Muscle of leg (tissue), 3 donors: ENCODE measurements at regions not wholly inside any gene's neighbourhood (a gene's known extent, or its start where the extent isn't known, plus 50 kb on each side); places are given as distances from the start of the nearest gene placed in this dataset.
A peak's percentile ranks its signal among the peaks of the same experiment; 100 is the strongest.

Experiments
- DNase-seq: peaks from one replicate; pipeline ENCODE4 v3.0.0; 2013
- H3K27ac ChIP-seq: one replicate; pipeline ENCODE4 v1.5.1; 2013; ENCODE audit warnings: mild to moderate bottlenecking, low read length, control low read depth
- H3K27me3 ChIP-seq: one replicate; pipeline ENCODE4 v1.6.1; 2013; ENCODE audit warnings: low read length; ENCODE audit not compliant: control insufficient read depth, insufficient read depth
- H3K36me3 ChIP-seq: one replicate; pipeline ENCODE4 v1.6.1; 2013; ENCODE audit warnings: low read length; ENCODE audit not compliant: control insufficient read depth, insufficient read depth
- H3K4me1 ChIP-seq: one replicate; pipeline ENCODE4 v1.6.1; 2013; ENCODE audit warnings: low read length; ENCODE audit not compliant: control insufficient read depth, insufficient read depth
- H3K4me3 ChIP-seq: one replicate; pipeline ENCODE4 v1.5.1; 2013; ENCODE audit warnings: low read length, control low read depth
- H3K9me3 ChIP-seq: replicated peaks from 2 replicates; pipeline ENCODE4 v1.6.1; 2013; ENCODE audit warnings: low read depth, low read length; ENCODE audit not compliant: control insufficient read depth
- WGBS: methylation state at CpG from one replicate; pipeline ENCODE4 v1.1.5; 2013; ENCODE audit warnings: missing lambda C conversion rate; ENCODE audit not compliant: insufficient coverage; 5-methylcytosine and 5-hydroxymethylcytosine counted together

- no peaks in the 10 kb centered on the region for H3K9me3 ChIP-seq
- peak; percentile 71 for DNase-seq
- WGBS: no CpG with 5 or more reads among the region's 1 CpG
- H3K27me3 ChIP-seq: no peaks in the 10 kb centered on the region
- H3K36me3 ChIP-seq: no peaks in the 10 kb centered on the region
- no peak overlapping the region for H3K4me3 ChIP-seq
- H3K27ac ChIP-seq: no peak overlapping the region
- no peaks in the 10 kb centered on the region for H3K4me1 ChIP-seq
These were observed 1003.2 kb downstream of the C4orf33 start for GRCh38 chr4:130099105-130099504.

- H3K27me3 ChIP-seq: no peaks in the 10 kb centered on the region
- no peak for DNase-seq
- H3K4me3 ChIP-seq: no peak overlapping the region
- H3K9me3 ChIP-seq: peaks cover 3% of the 10 kb centered on the region
- no peaks in the 10 kb centered on the region for H3K36me3 ChIP-seq
- H3K27ac ChIP-seq: no peak overlapping the region
- no peaks in the 10 kb centered on the region for H3K4me1 ChIP-seq
These were observed 1014.2 kb downstream of the C4orf33 start for GRCh38 chr4:130110189-130110588.

GRCh38 chr4:130110770-130111169 is 1014.8 kb downstream of the C4orf33 start:
- 71% methylated on average over 1 of the region's 1 CpG for WGBS
- no peak for DNase-seq
- Histone ChIP-seq H3K27me3 (no peaks in the 10 kb centered on the region), H3K4me1 (no peaks in the 10 kb centered on the region), H3K36me3 (no peaks in the 10 kb centered on the region), H3K27ac (no peak overlapping the region), H3K4me3 (no peak overlapping the region), H3K9me3 (peaks cover 3% of the 10 kb centered on the region)

- WGBS: no CpG with 5 or more reads among the region's 4 CpGs
- peak; percentile 72 for DNase-seq
- Histone ChIP-seq H3K27ac (peak overlapping the region; percentile 63), H3K4me1 (no peaks in the 10 kb centered on the region), H3K4me3 (no peak overlapping the region), H3K36me3 (no peaks in the 10 kb centered on the region), H3K27me3 (no peaks in the 10 kb centered on the region), H3K9me3 (no peaks in the 10 kb centered on the region)
These were observed 1028.1 kb downstream of the C4orf33 start for GRCh38 chr4:130124066-130124465.

GRCh38 chr4:130125467-130125866 is 1029.5 kb downstream of the C4orf33 start:
- Histone ChIP-seq H3K4me3 (no peak overlapping the region), H3K27ac (no peak overlapping the region), H3K36me3 (no peaks in the 10 kb centered on the region), H3K4me1 (no peaks in the 10 kb centered on the region), H3K27me3 (no peaks in the 10 kb centered on the region), H3K9me3 (no peaks in the 10 kb centered on the region)
- WGBS: no CpG with 5 or more reads among the region's 5 CpGs
- peak; percentile 35 for DNase-seq

- Histone ChIP-seq H3K4me3 (no peak overlapping the region), H3K9me3 (peaks cover 3% of the 10 kb centered on the region), H3K27me3 (no peaks in the 10 kb centered on the region), H3K4me1 (no peaks in the 10 kb centered on the region), H3K27ac (no peak overlapping the region), H3K36me3 (no peaks in the 10 kb centered on the region)
- no peak for DNase-seq
These were observed 1031.3 kb downstream of the C4orf33 start for GRCh38 chr4:130127297-130127696.

- Histone ChIP-seq H3K27ac (no peak overlapping the region), H3K9me3 (peaks cover 5% of the 10 kb centered on the region), H3K4me3 (no peak overlapping the region), H3K36me3 (no peaks in the 10 kb centered on the region), H3K4me1 (no peaks in the 10 kb centered on the region), H3K27me3 (no peaks in the 10 kb centered on the region)
- no peak for DNase-seq
- 74% methylated on average over 3 of the region's 3 CpGs for WGBS
These were observed 1035.6 kb downstream of the C4orf33 start for GRCh38 chr4:130131536-130131935.

- no peaks in the 10 kb centered on the region for H3K36me3 ChIP-seq
- H3K9me3 ChIP-seq: no peaks in the 10 kb centered on the region
- DNase-seq: no peak
- no peaks in the 10 kb centered on the region for H3K4me1 ChIP-seq
- no CpG with 5 or more reads among the region's 7 CpGs for WGBS
- H3K27me3 ChIP-seq: no peaks in the 10 kb centered on the region
- H3K4me3 ChIP-seq: no peak overlapping the region
- no peak overlapping the region for H3K27ac ChIP-seq
These were observed 1045.7 kb downstream of the C4orf33 start for GRCh38 chr4:130141651-130142050.

- no peak overlapping the region for H3K27ac ChIP-seq
- no peaks in the 10 kb centered on the region for H3K27me3 ChIP-seq
- DNase-seq: no peak
- H3K4me1 ChIP-seq: no peaks in the 10 kb centered on the region
- H3K9me3 ChIP-seq: no peaks in the 10 kb centered on the region
- no CpG with 5 or more reads among the region's 1 CpG for WGBS
- no peak overlapping the region for H3K4me3 ChIP-seq
- no peaks in the 10 kb centered on the region for H3K36me3 ChIP-seq
These were observed 1047.7 kb downstream of the C4orf33 start for GRCh38 chr4:130143656-130144055.

GRCh38 chr4:130146773-130147172 is 1050.8 kb downstream of the C4orf33 start:
- no peak for DNase-seq
- H3K9me3 ChIP-seq: no peaks in the 10 kb centered on the region
- WGBS: 40% methylated on average over 1 of the region's 2 CpGs

GRCh38 chr4:130147641-130148040 is 1051.7 kb downstream of the C4orf33 start:
- 36% methylated on average over 2 of the region's 2 CpGs for WGBS

More at GRCh38 chr4:130146773-130147172, 1050.8 kb downstream of the C4orf33 start:
- Histone ChIP-seq H3K27ac (no peak overlapping the region), H3K36me3 (no peaks in the 10 kb centered on the region), H3K4me3 (no peak overlapping the region), H3K27me3 (no peaks in the 10 kb centered on the region), H3K4me1 (no peaks in the 10 kb centered on the region)

More at GRCh38 chr4:130147641-130148040, 1051.7 kb downstream of the C4orf33 start:
- Histone ChIP-seq H3K27ac (no peak overlapping the region), H3K4me3 (no peak overlapping the region), H3K27me3 (no peaks in the 10 kb centered on the region), H3K36me3 (no peaks in the 10 kb centered on the region), H3K9me3 (no peaks in the 10 kb centered on the region), H3K4me1 (no peaks in the 10 kb centered on the region)
- DNase-seq: peak; percentile 85
